Endothelial cell (in vitro differentiated cells): ENCODE measurements at regions not wholly inside any gene's neighbourhood (a gene's known extent, or its start where the extent isn't known, plus 50 kb on each side); places are given as distances from the start of the nearest gene placed in this dataset.

Experiments
- DNase-seq: peaks from one replicate; pipeline ENCODE4 v3.0.0; 2021; ENCODE audit warnings: low spot score
- H3K27ac Mint-ChIP-seq: one replicate; pipeline ENCODE4 v1.8.0; 2021; ENCODE audit warnings: mixed read lengths, inconsistent platforms; ENCODE audit not compliant: unreplicated experiment
- H3K27me3 Mint-ChIP-seq: one replicate; pipeline ENCODE4 v1.8.0; 2021; ENCODE audit warnings: mild to moderate bottlenecking, moderate library complexity, mixed read lengths, inconsistent platforms; ENCODE audit not compliant: unreplicated experiment
- H3K36me3 Mint-ChIP-seq: one replicate; pipeline ENCODE4 v1.8.0; 2021; ENCODE audit warnings: mild to moderate bottlenecking, low read depth, mixed read lengths, inconsistent platforms; ENCODE audit not compliant: unreplicated experiment
- H3K4me1 Mint-ChIP-seq: one replicate; pipeline ENCODE4 v1.8.0; 2021; ENCODE audit warnings: mild to moderate bottlenecking, mixed read lengths, inconsistent platforms; ENCODE audit not compliant: unreplicated experiment
- H3K4me3 Mint-ChIP-seq: one replicate; pipeline ENCODE4 v1.8.0; 2021; ENCODE audit warnings: mild to moderate bottlenecking, mixed read lengths, inconsistent platforms; ENCODE audit not compliant: unreplicated experiment
- H3K9me3 Mint-ChIP-seq: one replicate; pipeline ENCODE4 v1.8.0; 2021; ENCODE audit warnings: mixed read lengths, inconsistent platforms; ENCODE audit not compliant: unreplicated experiment
- CTCF ChIP-seq: fragments of 200-600 bp; sonication (generic); IDR thresholded peaks from one replicate; pipeline ENCODE4 v1.5.0; 2021; ENCODE audit warnings: antibody characterized with exemption; ENCODE audit not compliant: unreplicated experiment

- TF ChIP-seq CTCF: no peak
- Mint-ChIP-seq H3K27me3 (no peaks in the 10 kb centered on the region), H3K36me3 (no peaks in the 10 kb centered on the region), H3K4me3 (no peak overlapping the region), H3K9me3 (no peaks in the 10 kb centered on the region), H3K4me1 (peaks cover 16% of the 10 kb centered on the region), H3K27ac (no peak overlapping the region)
- no peak for DNase-seq
Measured at GRCh38 chr7:106966121-106966520, 78.4 kb upstream of the PRKAR2B start.

GRCh38 chr7:106968160-106968559 is 76.3 kb upstream of the PRKAR2B start:
- DNase-seq: no peak

GRCh38 chr7:106978425-106979420 is 65.8 kb upstream of the PRKAR2B start:
- H3K27me3 Mint-ChIP-seq: no peaks in the 10 kb centered on the region
- H3K4me3 Mint-ChIP-seq: no peak overlapping the region
- no peaks in the 10 kb centered on the region for H3K4me1 Mint-ChIP-seq
- no peaks in the 10 kb centered on the region for H3K36me3 Mint-ChIP-seq
- no peak for DNase-seq
- H3K27ac Mint-ChIP-seq: no peak overlapping the region
- TF ChIP-seq CTCF: peak; percentile 11
- no peaks in the 10 kb centered on the region for H3K9me3 Mint-ChIP-seq

More at GRCh38 chr7:106968160-106968559, 76.3 kb upstream of the PRKAR2B start:
- Mint-ChIP-seq H3K27ac (no peak overlapping the region), H3K4me1 (peaks cover 16% of the 10 kb centered on the region), H3K36me3 (no peaks in the 10 kb centered on the region), H3K4me3 (no peak overlapping the region), H3K9me3 (no peaks in the 10 kb centered on the region), H3K27me3 (no peaks in the 10 kb centered on the region)
- TF ChIP-seq CTCF: no peak

GRCh38 chr7:106979551-106980357 is 64.8 kb upstream of the PRKAR2B start:
- TF ChIP-seq CTCF: no peak

GRCh38 chr7:106980358-106980685 is 64.2 kb upstream of the PRKAR2B start:
- H3K36me3 Mint-ChIP-seq: no peaks in the 10 kb centered on the region
- H3K4me3 Mint-ChIP-seq: no peak overlapping the region
- TF ChIP-seq CTCF: no peak
- no peaks in the 10 kb centered on the region for H3K27me3 Mint-ChIP-seq
- DNase-seq: no peak
- no peak overlapping the region for H3K27ac Mint-ChIP-seq
- H3K9me3 Mint-ChIP-seq: no peaks in the 10 kb centered on the region
- H3K4me1 Mint-ChIP-seq: no peaks in the 10 kb centered on the region

More at GRCh38 chr7:106979551-106980357, 64.8 kb upstream of the PRKAR2B start:
- no peak overlapping the region for H3K27ac Mint-ChIP-seq
- H3K9me3 Mint-ChIP-seq: no peaks in the 10 kb centered on the region
- H3K4me3 Mint-ChIP-seq: no peak overlapping the region
- H3K4me1 Mint-ChIP-seq: no peaks in the 10 kb centered on the region
- DNase-seq: no peak
- no peaks in the 10 kb centered on the region for H3K36me3 Mint-ChIP-seq
- H3K27me3 Mint-ChIP-seq: no peaks in the 10 kb centered on the region
